Stimulated activated CD4-positive, alpha-beta T cell treated with anti-CD3 and anti-CD28 coated beads, TNF-alpha, amount 100 ng/mL, for 1 hour (primary cell): ENCODE measurements at regions not wholly inside any gene's neighbourhood (a gene's known extent, or its start where the extent isn't known, plus 50 kb on each side); places are given as distances from the start of the nearest gene placed in this dataset.
A peak's percentile ranks its signal among the peaks of the same experiment; 100 is the strongest.

Experiments
- DNase-seq, 3 donors: peaks; one replicate each; pipeline ENCODE4 v3.0.0-alpha.2; 2020; ENCODE audit warnings: low read depth in 3 of 3, low spot score in 1 of 3

DNA sequence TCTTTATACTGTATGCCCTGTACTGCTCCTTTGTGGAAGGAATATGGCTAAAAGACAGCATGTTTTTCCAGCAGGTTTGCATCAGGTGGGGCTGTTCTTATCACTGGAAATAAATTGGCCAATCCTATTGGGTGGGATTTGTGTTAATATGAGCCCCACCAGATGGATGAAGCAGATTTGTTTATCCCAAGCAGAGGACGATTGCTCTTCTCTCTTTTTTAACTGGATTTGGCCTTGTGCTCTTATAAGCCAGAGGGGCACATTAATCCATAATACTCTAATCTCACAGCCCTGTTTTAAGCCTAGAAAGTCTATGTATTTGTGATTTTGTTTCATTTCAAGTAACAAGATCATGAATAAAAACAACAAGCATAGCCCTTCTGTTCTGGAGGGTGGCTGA is 240.1 kb upstream of the ADARB2 start:
- no peak for DNase-seq

DNA sequence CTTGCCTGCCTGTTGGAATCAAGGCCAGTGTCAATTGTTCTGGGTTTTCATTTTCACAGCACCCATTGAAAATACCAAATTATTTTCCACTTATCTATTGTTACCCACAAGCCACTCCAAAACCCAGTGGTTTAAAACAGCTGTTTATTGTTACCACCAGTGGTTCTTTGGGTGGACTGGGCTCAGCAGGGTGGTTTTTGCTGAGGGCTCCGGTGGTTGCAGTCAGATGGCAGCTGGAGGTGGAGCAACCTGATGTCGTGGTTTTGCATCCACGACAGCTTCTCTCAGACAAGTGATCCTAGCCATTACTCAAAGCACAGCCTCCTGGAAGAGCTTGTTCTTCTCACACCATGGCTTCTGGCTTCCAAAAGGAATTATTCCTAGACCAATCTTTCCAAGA is 235.1 kb upstream of the ADARB2 start:
- no peak for DNase-seq

DNA sequence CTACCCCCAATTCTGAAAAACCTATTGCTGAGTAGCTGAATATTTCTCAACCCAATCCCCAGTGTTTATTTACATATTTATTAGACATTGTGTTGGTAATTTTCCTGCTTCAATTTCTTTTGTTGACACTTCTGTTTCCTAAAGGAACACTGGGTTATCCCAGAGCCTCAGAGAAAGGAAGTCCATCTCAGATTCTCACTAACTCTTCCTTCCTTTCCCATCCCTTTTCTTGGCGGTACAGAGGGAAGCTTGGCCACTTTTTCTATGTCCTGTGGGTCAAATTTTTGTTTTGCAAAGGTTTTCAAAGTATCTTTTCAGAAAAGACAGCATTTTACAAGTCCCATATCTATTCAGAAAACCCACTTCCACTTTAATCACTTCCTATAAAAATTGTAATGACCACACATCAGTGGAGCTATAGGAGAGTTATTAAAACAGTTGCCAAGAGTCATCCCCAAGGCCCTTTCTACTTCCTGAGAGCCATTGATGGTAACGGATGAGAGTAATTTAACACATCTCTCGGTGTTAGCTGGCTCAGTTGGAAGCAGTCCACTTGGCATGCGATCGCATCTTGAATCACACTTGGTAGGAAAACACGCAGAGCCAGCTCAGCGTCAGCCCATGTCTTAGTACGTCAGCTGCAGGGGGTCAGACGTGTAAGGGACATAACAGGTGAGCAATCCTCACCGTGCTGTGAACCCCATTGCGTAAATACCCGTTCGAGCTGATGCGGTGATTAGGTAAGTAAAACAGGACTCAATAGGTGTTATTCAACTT is 231.1 kb upstream of the ADARB2 start:
- no peak for DNase-seq

GRCh38 chr10:1966712-1967376 is 229.5 kb upstream of the ADARB2 start:
- DNase-seq = no peak

DNA sequence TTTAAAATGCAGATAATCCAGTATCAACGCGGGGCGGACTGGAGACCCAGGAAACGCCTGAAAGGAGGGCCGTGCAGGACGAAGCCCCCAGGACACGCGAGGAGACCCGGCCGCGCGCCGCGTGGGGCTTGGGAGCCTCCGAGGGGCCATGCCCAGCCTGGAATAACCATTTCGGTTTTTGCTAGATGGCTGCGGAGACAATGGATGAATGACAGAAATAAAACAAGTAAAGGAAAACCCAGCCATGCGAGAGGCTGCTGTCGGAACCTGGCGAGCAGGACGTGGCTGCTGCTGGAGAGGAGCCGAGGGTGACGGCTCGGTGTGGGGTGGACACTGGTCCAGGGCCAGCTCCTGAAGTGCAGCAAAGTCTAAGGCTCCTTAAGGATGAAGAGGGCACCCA is 227.2 kb upstream of the ADARB2 start:
- DNase-seq = no peak

GRCh38 chr10:1963341-1963740 is 226.0 kb upstream of the ADARB2 start:
- DNase-seq = no peak

GRCh38 chr10:1961989-1962388 is 224.7 kb upstream of the ADARB2 start:
- DNase-seq = no peak

DNA sequence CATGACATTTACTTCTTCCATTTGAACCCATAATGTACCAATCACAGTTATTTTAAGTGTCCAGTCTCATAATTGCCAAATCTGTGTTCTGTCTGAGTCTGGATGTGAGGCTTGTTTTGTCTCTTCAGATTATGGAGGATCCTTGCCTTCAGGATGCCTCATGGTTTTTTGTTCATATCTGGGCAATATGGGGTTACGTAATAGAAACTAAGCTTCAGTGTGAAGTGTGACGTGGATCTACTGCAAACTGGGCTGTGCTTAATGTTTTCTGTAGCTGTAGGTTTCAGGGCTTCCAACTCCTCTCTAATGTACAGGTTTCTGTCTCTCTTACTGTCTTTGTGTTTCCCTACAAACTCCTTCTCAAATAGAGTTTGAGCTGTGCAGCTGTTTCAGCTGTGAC is 223.7 kb upstream of the ADARB2 start:
- no peak for DNase-seq

DNA sequence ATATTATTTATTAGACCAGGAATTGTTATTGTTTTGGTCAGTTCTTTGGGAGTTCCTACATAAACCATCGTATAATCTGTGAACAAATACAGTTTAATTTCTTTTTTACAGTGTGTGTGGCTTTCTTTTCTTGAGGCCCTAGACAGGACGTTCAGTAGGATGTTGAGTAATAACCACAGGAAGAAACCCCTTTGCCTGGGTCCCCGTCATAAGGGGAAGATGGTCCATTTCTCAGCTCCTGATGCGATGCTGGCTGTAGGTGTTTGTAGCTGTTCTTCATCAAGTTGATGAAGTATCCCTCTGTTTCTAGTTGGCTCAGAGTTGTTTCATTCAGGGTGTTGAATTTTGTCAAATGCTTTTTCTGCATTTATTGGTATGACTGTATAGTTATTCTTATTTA is 219.7 kb upstream of the ADARB2 start:
- DNase-seq = no peak

- DNase-seq = no peak
These were observed 217.0 kb upstream of the ADARB2 start for GRCh38 chr10:1954300-1954699.

- DNase-seq = no peak
These were observed 215.1 kb upstream of the ADARB2 start for GRCh38 chr10:1952126-1953095.

- no peak for DNase-seq
These were observed 213.6 kb upstream of the ADARB2 start for GRCh38 chr10:1950803-1951495.

GRCh38 chr10:1947464-1948003 is 210.2 kb upstream of the ADARB2 start:
- no peak for DNase-seq

DNA sequence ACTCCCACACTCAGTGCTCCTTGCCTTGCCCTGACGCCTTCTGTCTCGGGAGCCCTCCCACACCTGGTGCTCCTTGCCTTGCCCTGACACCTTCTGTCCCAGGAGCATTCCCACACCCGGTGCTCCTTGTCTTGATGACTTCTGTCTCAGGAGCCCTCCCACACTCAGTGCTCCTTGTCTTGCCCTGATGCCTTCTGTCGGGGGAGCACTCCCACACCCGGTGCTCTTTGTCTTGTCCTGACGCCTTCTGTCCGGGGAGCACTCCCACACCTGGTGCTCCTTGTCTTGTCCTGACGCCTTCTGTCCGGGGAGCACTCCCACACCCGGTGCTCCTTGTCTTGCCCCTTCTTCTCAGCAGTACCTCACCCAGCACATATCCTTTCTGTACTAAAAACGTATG is 207.2 kb upstream of the ADARB2 start:
- DNase-seq = no peak

DNA sequence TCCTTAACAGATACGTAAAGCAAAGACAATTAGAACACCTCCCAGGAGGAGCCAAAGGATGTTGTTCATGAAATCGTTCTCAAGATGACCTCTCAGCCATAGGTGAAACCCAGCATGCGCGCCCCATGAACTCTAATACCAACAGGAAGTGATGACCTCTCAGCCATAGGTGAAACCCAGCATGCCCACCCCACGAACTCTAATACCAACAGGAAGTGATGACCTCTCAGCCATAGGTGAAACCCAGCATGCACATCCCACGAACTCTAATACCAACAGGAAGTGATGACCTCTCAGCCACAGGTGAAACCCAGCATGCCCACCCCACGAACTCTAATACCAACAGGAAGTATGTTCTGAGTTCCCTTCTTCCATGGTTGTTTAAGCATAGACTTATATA is 205.2 kb upstream of the ADARB2 start:
- DNase-seq = no peak

DNA sequence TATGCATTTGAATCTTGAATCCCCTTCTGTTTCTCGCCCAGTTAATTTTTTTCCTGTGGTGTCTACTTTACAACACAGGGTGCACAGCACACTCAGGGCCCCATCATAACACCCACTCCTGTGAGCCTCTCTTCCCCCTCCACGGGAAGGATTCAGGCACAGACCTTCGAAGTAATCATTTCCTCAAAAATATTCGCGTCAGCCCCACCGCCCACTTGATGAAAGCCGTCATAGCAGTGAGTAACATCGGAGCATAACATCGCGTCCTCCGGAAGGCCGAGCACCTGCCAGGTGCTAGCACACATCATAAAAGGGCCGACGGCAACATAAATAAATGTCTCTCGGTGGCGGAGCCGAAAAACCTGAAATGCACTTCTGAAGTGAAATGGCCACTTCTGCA is 201.7 kb upstream of the ADARB2 start:
- DNase-seq = peak in 2 of 3 donors; percentile 27 to 38

- DNase-seq = peak in 2 of 3 donors; percentile 35 to 40
These were observed 201.0 kb upstream of the ADARB2 start for GRCh38 chr10:1938317-1938716.

GRCh38 chr10:1935912-1936311 is 198.6 kb upstream of the ADARB2 start:
- no peak for DNase-seq

DNA sequence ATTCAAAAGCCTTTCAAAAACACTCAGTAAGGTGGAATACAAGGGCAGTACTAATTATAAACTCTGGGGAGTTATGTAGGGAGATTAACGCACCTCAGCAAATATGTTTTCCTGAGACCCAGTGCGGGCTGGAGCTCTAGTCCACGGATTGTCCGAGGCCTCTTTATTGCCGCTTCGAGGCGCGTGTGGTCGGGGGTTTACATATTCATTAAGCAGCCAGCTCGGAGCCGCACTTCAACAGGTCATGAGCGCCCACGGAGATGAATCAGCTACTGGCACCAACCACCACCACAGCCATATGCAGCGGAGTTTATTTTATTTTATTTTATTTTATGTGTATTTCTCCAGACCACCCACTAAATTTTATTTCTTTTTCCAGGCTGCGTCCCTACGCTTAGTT is 195.9 kb upstream of the ADARB2 start:
- DNase-seq = no peak

GRCh38 chr10:1932692-1933094 is 195.4 kb upstream of the ADARB2 start:
- no peak for DNase-seq

GRCh38 chr10:1928606-1929005 is 191.3 kb upstream of the ADARB2 start:
- DNase-seq = no peak
